GM12892 (cell line): ENCODE measurements at regions not wholly inside any gene's neighbourhood (a gene's known extent, or its start where the extent isn't known, plus 50 kb on each side); places are given as distances from the start of the nearest gene placed in this dataset.

Source experiments
- POLR2A ChIP-seq: IDR thresholded peaks from 2 replicates; pipeline ENCODE4 v1.6.1; 2011; ENCODE audit warnings: low read depth, low read length, control low read depth
- POLR2AphosphoS5 ChIP-seq: IDR thresholded peaks from 2 replicates; pipeline ENCODE4 v1.6.1; 2011; ENCODE audit warnings: low read depth, low read length, control low read depth

GRCh38 chrX:75648803-75649588 is 126.2 kb upstream of the ZDHHC15 start:
- TF ChIP-seq POLR2AphosphoS5 (no peak), POLR2A (no peak)
